OCI-LY3 (cell line): ENCODE measurements at regions not wholly inside any gene's neighbourhood (a gene's known extent, or its start where the extent isn't known, plus 50 kb on each side); places are given as distances from the start of the nearest gene placed in this dataset.

Experiments used
- EZH2phosphoT487 ChIP-seq: fragments of 200-600 bp; shearing (Covaris generic); IDR thresholded peaks from 2 replicates; pipeline ENCODE4 v1.6.1; 2018; ENCODE audit warnings: antibody characterized with exemption, mixed run types, low read depth
- TF ChIP-seq, protein P1 (sequence below): fragments of 200-600, 300-600 bp; sonication (generic); IDR thresholded peaks from 2 replicates; pipeline ENCODE4 v1.5.1; 2014; ENCODE audit warnings: antibody characterized with exemption, low read length, low read depth

GRCh38 chr16:22641131-22641628 is 130.5 kb downstream of the NPIPB5 start:
- TF ChIP-seq, protein P1, sequence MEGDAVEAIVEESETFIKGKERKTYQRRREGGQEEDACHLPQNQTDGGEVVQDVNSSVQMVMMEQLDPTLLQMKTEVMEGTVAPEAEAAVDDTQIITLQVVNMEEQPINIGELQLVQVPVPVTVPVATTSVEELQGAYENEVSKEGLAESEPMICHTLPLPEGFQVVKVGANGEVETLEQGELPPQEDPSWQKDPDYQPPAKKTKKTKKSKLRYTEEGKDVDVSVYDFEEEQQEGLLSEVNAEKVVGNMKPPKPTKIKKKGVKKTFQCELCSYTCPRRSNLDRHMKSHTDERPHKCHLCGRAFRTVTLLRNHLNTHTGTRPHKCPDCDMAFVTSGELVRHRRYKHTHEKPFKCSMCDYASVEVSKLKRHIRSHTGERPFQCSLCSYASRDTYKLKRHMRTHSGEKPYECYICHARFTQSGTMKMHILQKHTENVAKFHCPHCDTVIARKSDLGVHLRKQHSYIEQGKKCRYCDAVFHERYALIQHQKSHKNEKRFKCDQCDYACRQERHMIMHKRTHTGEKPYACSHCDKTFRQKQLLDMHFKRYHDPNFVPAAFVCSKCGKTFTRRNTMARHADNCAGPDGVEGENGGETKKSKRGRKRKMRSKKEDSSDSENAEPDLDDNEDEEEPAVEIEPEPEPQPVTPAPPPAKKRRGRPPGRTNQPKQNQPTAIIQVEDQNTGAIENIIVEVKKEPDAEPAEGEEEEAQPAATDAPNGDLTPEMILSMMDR, result no peak
- TF ChIP-seq EZH2phosphoT487, result no peak
